ENCODE measurements at regions not wholly inside any gene's neighbourhood (a gene's known extent, or its start where the extent isn't known, plus 50 kb on each side); places are given as distances from the start of the nearest gene placed in this dataset.

DNA sequence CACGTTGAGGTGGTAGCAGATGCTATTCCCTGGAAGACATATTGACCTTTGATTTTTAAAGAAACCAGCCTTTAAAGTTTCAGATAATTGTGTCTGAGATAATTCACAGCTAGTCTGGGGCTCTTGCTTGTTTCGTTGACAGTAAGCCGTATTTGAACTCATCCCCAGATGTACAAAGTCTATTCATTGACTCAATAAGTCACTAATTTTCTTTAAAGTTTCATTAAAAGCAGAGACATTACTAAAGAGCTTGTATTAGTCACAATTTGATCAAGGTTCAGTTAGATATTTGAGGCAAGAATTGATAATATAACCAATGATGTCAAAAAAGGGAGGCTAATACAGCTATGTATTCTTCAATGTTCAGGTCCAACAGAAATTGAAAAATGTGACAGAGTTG is 158.0 kb downstream of the PCSK1 start:
- WGBS, 2 experiments (ENCODE audit: insufficient coverage in 1 of 2, insufficient read length in 1 of 2), result 88 to 89% methylated on average over 2 to 3 of the region's 3 CpGs
- no peak overlapping the region for H3K4me3 Mint-ChIP-seq
- no peak overlapping the region for H3K27ac Mint-ChIP-seq
- peaks cover 2% of the 10 kb centered on the region for H3K36me3 Mint-ChIP-seq (ENCODE audit: low read depth)
- no peak for DNase-seq
- H3K27me3 Mint-ChIP-seq (ENCODE audit: insufficient read depth), result no peaks in the 10 kb centered on the region
- peaks cover 13% of the 10 kb centered on the region for H3K9me3 Mint-ChIP-seq
- Histone ChIP-seq H3K27me3 (ENCODE audit: control insufficient read depth, insufficient read depth, low read length, poor library complexity, severe bottlenecking) (no peaks in the 10 kb centered on the region), H3K9me3 (ENCODE audit: control insufficient read depth, low read length) (peaks cover 13% of the 10 kb centered on the region), H3K27ac (ENCODE audit: low read depth, low read length) (no peak overlapping the region), H3K9ac (ENCODE audit: extremely low read depth, low read length, poor library complexity, severe bottlenecking) (no peak overlapping the region), H3K4me1 (ENCODE audit: control insufficient read depth, insufficient read depth, low read length) (no peaks in the 10 kb centered on the region), H3K4me3 (ENCODE audit: low read length) (no peak overlapping the region), H3K36me3 (ENCODE audit: control insufficient read depth, insufficient read depth, low read length) (no peaks in the 10 kb centered on the region)
- TF ChIP-seq, protein P1, sequence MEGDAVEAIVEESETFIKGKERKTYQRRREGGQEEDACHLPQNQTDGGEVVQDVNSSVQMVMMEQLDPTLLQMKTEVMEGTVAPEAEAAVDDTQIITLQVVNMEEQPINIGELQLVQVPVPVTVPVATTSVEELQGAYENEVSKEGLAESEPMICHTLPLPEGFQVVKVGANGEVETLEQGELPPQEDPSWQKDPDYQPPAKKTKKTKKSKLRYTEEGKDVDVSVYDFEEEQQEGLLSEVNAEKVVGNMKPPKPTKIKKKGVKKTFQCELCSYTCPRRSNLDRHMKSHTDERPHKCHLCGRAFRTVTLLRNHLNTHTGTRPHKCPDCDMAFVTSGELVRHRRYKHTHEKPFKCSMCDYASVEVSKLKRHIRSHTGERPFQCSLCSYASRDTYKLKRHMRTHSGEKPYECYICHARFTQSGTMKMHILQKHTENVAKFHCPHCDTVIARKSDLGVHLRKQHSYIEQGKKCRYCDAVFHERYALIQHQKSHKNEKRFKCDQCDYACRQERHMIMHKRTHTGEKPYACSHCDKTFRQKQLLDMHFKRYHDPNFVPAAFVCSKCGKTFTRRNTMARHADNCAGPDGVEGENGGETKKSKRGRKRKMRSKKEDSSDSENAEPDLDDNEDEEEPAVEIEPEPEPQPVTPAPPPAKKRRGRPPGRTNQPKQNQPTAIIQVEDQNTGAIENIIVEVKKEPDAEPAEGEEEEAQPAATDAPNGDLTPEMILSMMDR (conservative IDR thresholded peaks at IDR 0.05), result no peak
- no peaks in the 10 kb centered on the region for H3K4me1 Mint-ChIP-seq

DNA sequence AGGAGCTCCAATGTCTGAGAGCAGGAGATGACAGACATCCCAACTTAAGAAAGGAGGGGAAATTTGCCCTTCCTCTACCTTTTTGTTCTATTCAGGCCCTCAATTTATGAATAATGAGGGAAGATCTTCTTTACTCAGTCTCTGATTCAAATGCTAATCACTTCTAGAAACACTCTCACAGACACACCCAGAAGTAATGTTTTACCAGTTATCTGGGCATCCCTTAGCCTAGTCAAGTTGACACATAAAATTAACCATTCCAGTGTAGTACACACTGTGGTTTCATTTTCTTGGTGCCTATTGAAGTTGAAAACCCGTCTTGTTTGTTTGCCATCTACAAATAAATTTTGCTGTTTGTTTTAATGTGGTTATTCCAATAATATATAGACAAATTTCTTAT is 167.6 kb downstream of the PCSK1 start:
- H3K9me3 ChIP-seq (ENCODE audit: control insufficient read depth, low read length), result peaks cover 19% of the 10 kb centered on the region
- Mint-ChIP-seq H3K27ac (no peak overlapping the region), H3K9me3 (peaks cover 31% of the 10 kb centered on the region), H3K4me1 (no peaks in the 10 kb centered on the region), H3K36me3 (ENCODE audit: low read depth) (no peaks in the 10 kb centered on the region), H3K4me3 (no peak overlapping the region), H3K27me3 (ENCODE audit: insufficient read depth) (no peaks in the 10 kb centered on the region)
- no peak for DNase-seq
- no peaks in the 10 kb centered on the region for H3K36me3 ChIP-seq (ENCODE audit: control insufficient read depth, insufficient read depth, low read length)
- H3K4me1 ChIP-seq (ENCODE audit: control insufficient read depth, insufficient read depth, low read length), result no peaks in the 10 kb centered on the region
- WGBS, 2 experiments (ENCODE audit: insufficient coverage in 1 of 2, insufficient read length in 1 of 2), result 63% methylated on average over 1 of the region's 1 CpG; no CpG with 5 or more reads in 1 of the 2 experiments
- H3K9ac ChIP-seq (ENCODE audit: extremely low read depth, low read length, poor library complexity, severe bottlenecking), result no peak overlapping the region
- TF ChIP-seq, protein P1 (conservative IDR thresholded peaks at IDR 0.05), result no peak
- H3K27ac ChIP-seq (ENCODE audit: low read depth, low read length), result no peak overlapping the region
- H3K27me3 ChIP-seq (ENCODE audit: control insufficient read depth, insufficient read depth, low read length, poor library complexity, severe bottlenecking), result no peaks in the 10 kb centered on the region
- H3K4me3 ChIP-seq (ENCODE audit: low read length), result no peak overlapping the region

DNA sequence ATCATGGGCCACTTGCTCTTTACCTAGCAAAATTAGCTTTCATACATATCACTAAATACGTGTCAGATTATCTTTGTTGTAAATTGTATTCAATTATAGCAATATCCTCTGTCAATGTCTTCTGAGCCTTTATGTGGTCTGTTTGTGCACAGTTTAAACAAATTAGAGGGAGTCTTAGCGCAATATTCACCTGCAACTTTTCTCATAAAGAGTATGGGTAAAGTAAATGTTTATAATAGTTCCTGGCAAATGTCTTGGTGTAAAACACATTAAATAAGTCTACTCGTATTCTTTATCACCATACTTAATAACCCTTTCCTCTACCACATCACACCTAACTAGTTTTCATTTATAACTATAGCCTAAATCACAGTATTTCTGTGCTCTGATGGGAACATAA is 169.0 kb downstream of the PCSK1 start:
- Mint-ChIP-seq H3K4me1 (no peaks in the 10 kb centered on the region), H3K27me3 (ENCODE audit: insufficient read depth) (no peaks in the 10 kb centered on the region), H3K4me3 (no peak overlapping the region), H3K9me3 (peaks cover 18% of the 10 kb centered on the region), H3K27ac (no peak overlapping the region), H3K36me3 (ENCODE audit: low read depth) (no peaks in the 10 kb centered on the region)
- H3K27me3 ChIP-seq (ENCODE audit: control insufficient read depth, insufficient read depth, low read length, poor library complexity, severe bottlenecking), result no peaks in the 10 kb centered on the region
- no peak overlapping the region for H3K27ac ChIP-seq (ENCODE audit: low read depth, low read length)
- H3K9me3 ChIP-seq (ENCODE audit: control insufficient read depth, low read length), result peaks cover 5% of the 10 kb centered on the region
- no peaks in the 10 kb centered on the region for H3K4me1 ChIP-seq (ENCODE audit: control insufficient read depth, insufficient read depth, low read length)
- DNase-seq, result no peak
- H3K4me3 ChIP-seq (ENCODE audit: low read length), result no peak overlapping the region
- TF ChIP-seq, protein P1 (conservative IDR thresholded peaks at IDR 0.05), result no peak
- 93% methylated on average over 2 of the region's 3 CpGs; no CpG with 5 or more reads in 1 of the 2 experiments for WGBS, 2 experiments (ENCODE audit: insufficient coverage in 1 of 2, insufficient read length in 1 of 2)
- H3K36me3 ChIP-seq (ENCODE audit: control insufficient read depth, insufficient read depth, low read length), result no peaks in the 10 kb centered on the region
- H3K9ac ChIP-seq (ENCODE audit: extremely low read depth, low read length, poor library complexity, severe bottlenecking), result no peak overlapping the region
